Stimulated activated CD4-positive, alpha-beta T cell treated with anti-CD3 and anti-CD28 coated beads, TNF-alpha, amount 100 ng/mL, for 1 hour (primary cell): ENCODE measurements at regions not wholly inside any gene's neighbourhood (a gene's known extent, or its start where the extent isn't known, plus 50 kb on each side); places are given as distances from the start of the nearest gene placed in this dataset.

Experiments
- DNase-seq, 3 donors: peaks; one replicate each; pipeline ENCODE4 v3.0.0-alpha.2; 2020; ENCODE audit warnings: low read depth in 3 of 3, low spot score in 1 of 3

DNA sequence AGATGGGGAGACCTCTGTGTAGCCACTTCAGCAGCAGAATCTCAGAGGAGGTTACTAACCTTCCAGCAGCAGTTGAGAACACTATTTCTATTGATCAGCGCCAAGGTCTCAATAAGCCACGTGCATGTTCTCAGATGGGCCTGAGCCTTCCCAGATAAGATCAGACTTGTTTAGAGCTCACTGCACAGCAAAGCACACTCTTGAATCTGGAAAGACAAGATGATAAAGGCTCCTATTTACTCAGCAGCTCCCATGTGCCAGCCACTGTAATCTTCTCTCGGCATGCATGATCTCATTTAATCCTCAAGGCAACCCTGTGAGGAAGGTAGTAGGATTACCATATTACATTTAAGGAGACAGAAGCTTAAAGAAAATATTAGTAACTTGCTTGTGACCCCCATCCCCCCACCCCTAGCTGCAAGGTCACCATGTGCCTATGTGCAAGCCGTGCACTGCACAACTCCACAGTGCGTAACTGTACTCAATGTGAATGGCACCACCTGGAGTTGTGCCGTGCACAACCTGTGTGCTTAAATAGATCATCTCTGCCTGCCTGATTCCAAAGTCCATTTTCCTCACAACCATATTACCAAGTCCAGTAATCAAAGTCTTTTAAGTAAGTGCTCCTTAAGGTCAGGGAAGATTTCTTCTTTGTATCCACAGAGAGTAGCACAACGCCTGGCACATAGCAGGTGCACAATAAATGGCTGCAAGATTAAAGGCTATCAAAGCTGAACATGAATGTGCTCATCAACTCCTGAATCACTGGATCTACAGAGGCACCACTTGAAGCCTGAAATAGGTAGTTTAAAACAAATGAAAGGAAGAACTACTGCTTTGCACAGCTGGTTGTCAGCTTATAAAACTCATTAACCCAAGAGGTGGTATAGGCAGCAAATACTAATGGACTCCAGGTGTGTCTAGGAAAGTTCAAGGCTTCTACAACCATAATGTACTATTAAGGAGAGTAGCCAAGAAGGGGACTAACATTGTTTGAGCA lies 293.8 kb downstream of the BUD13 start:
- DNase-seq: no peak

DNA sequence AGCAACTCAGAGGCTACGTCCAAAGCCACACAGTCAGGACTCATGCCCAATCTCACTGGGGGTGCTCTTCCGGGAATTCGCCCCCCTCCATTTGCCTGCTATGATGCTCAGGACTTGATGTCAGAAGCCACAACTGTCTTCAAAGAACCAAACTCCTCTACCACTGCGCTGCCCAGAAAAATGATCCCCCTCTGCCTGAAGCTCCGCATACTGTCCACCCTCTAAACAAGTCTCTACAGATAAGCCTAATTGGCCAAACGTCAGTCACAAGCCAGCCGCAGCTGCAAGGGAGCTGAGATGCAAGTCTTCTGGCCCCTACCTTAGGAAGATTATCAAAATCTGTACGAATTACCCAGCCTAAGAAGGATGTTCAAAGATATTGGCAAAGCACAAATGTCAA lies 294.6 kb downstream of the BUD13 start:
- DNase-seq: no peak

DNA sequence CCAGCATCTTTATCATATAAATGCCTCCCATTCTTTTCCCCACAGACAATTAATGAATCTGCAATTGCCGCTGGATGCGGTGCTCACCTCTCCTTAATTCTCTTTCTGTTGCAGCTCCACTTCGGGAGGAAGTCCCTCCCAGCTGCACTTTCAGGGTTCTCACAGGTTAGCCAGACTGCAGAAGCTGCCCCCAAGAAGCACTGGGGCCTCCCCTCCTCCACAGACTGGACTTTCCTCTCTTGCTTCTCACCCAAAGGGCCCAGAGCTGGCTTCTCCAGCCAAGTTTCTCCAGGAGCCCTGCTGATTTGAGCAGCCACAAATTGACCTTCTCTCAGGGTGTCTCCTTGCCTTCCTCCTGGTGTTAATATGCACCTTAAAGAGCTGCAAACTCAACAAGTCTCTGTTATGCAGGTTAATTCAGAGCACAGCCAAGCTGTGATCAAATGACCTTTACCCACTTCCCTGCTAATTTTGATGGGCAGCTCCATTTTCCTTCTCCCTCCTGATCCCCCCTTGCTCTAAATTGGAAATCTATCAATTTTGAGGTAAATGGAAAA lies 298.9 kb downstream of the BUD13 start:
- no peak for DNase-seq

DNA sequence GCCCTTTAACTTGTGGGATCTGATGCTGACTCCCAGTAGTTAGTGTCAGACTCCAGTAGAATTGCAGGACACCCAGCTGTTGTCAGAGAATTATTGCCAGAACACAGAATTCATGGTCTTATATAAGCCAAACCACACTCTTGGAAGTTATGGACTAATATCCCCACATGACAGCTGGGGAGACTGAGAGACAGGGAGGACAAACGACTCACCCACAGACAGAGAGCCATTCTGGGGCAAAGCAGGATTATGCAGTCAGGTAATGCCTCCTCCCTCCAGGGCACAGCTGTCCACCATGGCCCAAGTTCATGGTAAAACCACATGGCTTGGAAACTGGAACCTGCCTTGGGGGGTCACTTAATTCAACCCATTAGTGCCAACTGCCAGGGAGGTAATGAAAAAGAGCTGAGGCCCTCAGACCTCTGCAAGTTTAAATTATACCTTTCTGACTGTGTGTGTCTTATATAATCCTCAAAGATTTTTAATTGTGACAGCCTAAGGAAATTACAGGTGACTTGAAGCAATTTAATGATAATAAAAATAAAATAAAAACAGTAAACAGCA lies 299.5 kb downstream of the BUD13 start:
- DNase-seq: no peak

DNA sequence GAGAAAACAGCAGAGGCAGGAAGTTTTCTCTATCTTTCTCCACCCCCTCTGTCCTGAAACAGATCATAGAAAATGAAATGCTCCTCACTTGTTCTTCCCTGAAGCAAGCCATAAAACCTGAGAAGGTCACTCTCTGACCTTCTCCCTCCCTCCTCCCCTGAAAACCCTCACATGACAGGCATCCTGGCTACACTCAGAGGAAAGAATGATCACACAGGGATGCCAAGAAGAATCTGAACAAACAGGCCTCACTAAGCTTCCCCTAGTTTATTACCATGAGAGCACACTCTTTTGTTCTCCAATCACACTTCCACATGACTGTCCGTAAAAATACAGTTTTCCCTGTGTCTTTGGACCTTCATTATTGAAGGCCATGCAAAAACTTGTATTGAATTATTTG lies 300.1 kb downstream of the BUD13 start:
- DNase-seq: no peak

DNA sequence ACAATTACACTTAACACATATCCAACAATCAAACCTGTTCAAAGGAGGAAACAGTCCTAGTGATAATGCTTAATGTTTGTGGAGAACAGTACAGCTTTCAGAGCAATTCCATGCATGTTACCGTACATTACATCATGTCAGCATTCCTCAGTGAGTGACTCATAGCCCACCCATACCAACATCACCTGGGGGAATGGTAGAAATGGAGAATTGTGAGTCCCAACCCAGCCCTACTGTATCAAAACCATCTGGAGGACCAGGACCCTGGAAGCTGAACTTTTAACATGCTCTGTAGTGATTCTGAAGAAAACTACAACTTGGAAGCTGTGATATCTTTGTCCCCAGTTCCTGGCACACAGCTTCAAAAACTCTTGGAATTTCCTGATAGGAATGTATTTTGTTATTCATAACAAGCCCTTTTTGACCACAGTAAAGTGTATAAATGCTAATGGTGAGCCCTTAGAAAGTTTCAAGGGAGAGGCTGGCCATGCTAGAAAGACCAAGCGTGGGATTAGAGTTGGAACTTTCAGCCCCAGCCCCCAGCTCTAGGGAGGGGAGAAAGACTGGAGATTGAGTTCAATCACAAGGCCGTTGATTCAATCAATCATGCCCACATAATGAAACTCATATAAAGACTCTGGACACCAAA lies 301.1 kb downstream of the BUD13 start:
- no peak for DNase-seq

DNA sequence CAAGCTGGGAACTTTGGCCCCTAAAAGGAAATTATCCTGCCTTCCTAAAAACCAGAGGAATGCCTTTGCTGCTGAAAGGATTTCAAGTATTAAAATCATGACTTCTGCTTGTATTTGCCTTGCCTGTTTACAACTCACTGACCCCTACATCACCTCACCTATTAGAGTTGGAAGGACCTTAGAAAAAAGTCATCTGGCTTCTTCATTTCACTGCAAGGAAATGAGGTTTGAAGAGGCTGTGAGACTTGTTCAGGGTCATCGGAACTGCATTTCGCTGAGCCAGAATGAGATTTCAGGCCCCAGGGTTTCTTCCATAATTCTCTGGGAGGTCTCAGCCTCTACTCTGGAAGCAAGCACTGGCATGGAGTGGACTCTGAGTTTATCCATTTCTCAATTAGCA lies 304.1 kb downstream of the BUD13 start:
- DNase-seq: no peak

DNA sequence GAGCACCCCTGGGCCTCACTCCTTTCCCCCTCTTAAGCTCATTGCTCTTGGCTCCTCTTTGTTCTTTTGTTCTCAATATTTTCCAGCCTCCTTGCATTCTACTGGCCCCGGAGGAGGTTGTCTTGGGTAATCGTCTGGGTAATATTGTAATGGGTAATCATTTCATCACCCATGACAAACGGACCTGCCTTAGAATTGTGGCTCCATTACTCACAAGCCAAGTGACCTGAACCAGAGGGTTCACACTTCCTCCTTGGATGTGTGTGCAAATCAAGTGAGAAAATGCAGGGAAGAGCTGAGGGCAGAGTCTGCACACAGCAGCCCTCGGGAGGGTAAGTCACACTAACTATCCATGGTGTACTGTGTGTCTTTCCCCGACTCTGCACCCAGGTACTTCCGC lies 305.0 kb downstream of the BUD13 start:
- DNase-seq: no peak

DNA sequence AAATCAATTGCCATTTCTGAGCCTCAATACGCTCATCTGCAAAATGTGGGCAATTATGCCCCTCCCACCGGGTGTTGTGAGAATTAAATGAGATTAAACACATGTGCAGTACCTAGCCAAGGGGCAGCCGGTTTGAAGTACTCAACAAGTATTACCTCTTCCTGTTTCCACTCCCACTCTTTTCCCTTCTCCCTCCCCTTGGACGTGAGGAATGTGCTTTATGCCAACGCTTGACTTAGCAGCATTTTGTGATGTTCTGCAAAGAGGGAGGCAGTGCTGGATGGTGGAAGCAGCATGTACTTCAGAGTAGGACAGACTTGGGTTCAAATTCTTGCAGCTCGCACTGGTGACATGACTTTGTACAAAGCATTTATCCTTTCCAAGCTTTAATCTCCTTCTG lies 306.0 kb downstream of the BUD13 start:
- no peak for DNase-seq

DNA sequence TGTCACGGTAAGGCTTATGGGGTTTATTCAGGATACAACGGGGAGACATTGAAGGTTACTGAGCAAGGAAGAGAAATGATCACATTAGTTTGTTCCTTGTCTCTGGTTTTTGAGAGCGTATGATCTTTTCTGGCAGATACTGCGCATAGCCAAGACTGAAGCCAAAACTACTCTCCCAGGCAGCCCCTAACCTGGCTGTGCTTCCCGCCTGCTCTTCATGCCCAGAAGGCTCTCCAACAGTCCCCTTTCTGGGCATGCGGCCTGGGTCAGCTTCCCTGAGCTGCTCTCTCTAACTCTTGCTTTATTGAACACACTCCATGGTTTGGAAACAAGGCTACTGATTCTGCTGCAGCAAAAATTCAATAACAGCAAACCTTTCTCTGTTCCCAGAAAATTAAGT lies 306.6 kb downstream of the BUD13 start:
- DNase-seq: no peak

DNA sequence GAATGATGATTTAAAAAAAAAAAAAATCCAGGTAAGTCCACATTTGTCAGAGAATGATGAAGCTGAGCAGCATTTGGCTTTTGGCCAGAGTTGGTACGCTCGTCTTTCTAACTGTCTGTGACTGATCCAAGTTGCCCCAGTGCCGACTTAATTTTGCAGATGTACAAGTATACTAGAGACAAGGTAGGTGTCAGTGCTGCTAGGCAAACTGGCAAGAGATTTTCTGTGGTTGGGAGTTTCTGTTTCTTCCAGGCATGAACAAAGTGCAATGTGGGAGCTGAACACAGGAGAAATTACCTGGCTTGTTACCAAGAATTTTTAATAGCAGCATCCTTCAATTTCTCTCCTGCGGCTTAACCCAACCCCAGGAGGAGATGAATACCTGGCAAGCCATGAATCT lies 307.7 kb downstream of the BUD13 start:
- DNase-seq: no peak

DNA sequence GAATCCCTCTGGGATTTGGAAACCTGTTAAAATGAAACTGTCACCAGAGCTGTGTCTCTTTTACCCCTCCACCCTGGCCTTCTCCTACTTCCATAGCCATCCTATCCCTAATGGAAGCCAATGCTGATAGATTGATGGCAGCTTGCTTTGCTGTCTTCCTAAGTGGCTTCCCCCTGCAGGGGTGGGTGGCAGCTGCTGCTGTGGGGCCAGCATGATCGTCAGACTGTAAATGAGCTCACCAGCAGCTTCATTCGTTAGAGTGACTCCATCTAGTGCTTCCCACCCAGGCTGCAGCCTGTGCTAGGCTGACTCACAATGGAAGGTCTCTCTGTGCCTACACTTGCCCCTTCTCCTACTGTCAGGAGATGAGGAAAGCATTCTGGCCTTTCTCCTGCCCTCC lies 311.0 kb downstream of the BUD13 start:
- no peak for DNase-seq

DNA sequence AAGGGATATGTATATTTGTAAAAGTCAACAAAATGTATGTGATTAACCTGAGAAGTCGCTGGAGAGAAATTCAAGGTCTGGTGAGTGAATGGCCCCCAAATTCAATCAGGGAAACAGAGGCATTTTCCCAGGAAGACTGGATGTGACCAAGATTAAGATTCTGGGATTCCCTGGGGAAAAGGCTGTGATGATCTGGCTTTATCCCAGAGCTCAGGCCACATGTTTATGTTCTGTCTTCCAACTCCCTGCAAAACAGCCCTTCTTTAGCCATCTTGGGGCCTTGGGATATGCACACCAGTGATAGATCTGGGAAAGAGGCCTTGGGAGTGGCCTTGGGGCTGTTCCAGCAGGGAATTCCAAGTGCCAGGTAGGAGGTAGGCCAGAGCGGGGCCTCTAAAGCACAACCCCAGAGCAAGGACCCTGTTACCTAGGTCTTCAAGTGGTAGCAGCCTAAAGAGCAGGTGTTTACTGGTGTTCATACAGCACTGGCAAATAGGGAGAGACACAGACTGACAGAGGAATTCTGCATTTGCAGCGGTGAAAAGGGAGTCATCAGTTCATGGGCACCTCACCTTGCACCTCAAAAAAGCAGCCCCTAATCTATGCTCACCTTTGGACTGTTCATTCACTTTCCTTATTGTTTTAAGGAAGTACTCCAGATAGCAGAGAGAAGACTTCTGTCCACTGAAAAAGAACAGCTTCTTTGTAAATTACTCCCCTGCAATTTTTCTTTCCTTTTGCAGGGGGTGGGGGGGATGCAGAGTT lies 312.4 kb downstream of the BUD13 start:
- no peak for DNase-seq

DNA sequence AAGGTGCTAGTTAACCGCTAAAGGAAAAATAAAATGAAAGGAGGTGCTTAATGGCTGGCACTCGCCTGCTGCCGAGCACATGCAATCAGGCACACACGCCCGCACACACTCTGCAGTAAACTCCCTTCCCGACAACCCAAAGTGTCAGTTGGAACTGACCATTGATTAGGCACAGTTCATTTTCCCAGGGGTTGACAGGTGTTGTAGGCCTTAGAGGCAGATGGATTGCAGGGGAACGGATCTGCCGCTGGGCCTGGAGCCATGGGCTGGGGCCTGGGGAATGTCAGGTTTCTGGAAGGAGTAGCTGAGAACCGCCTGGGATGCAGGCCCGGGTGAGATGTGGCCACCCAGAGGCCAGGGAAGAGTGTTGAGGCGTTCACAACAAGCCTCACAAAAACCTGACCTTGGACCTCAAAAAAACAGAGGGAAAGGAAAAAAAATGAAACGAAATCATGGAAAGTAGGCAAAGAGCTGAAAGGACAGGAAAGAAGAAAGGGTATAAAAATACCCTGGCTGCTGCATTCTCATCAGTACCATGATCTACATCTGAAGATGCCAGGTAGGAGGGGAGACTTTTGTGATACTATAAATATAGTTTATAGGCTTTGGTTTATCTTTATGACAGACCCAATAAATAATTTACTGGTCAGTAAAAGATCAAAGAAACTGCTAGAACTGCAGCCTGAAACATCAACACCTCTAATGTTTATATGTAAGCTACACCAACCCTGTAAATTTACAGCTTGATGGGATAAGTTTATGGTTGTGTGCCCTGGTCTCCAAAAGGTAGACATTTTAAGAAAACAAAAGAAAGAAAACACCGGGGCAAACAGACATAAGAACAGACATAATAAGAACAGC lies 313.4 kb downstream of the BUD13 start:
- no peak for DNase-seq

DNA sequence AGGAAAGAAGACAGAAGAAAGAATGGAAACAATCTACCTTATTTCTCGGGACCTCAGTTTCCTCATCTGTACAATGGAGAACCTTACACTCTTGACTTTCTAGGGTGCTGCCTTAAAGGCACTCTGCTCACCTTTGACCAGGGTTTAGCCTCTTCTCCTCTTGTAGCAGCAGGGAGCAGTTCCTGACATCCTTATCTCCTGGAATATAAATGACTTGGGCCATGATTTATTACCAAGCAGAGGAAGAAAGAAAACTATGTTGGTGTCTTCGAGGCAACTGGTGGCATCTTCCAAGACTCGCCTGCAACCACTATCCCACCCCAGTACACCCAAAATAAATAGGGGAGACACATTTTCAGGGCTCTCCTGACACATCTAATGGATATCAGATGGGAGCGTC lies 314.2 kb downstream of the BUD13 start:
- DNase-seq: no peak

DNA sequence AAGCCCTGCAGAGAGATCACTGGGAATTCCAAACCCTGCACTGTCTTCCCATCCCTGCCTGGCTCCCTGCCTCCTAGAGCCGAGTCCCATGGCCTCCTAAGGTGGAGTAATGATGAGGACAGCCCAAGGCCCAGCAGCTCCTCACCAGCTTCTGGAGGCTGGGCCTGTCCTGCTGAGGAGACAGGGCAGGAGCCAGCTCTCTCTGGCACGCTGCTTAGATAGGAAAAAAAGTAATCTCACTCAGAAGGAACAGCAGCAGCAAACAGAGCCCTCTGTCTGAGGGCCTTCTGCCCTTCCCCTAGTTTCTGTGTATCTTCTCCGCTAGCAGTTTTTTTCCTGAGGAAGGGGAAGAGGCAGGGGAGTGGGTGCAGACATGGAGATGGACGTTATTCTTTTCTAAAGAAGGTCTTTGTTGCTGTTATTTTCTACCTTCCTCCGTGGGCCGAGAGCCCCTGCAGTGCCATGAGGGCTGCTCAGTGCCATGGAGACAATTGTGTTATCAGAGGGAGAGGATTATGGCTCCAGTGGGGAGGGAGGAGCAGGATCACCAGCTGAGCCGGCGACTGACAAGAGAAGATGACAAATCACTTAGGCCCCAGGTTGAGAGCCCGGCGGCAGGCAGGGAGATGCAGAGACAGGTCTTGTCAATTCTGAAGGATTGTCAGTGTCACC lies 315.3 kb downstream of the BUD13 start:
- no peak for DNase-seq

DNA sequence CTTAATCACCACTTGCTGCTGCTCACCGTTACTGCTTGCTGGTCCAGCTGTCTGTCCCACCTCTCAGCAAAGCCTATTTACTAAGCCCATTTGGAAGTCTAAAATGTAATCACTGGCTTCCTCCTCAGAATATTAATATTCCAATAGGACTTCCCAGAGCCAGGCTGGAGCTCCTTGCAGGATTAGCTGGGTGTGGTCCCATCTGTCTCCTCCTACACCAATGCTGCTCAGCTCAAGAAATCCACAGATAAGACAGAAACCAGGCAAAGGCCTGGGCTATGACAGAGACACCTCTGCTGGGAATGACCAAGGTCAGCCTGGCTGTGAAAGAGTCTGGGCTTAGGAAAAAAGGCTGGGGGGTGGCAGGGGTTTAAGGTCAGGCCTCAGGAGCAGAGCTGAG lies 317.8 kb downstream of the BUD13 start:
- no peak for DNase-seq

DNA sequence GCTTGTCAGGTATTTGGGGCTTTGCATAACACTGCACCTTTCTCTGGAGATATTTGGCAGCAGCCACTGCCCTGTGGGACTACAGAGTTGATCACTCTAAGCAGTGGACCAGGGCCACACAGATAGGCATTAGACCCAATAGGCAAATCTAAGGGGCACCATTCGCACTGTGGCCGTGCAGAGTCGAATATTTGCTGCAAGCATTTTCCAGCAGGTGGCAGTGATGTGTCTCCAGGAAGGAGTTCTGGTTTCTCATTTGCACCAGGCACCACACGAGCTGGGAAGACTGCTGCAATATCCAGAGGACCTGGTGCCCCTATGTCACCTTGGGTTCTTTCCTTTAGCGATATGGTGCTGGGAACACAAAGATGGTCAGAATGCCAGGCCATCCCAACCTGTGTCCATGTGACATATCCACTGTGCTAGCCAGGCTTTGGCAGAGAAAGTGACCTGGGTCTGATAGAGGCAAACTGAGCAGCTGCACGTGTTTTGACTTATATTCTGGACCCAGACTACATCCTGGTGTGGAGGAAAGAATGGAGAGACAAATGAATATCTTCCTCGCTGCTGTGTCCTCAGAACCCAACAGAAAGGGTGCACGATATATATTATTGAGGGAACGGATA lies 318.7 kb downstream of the BUD13 start:
- no peak for DNase-seq

DNA sequence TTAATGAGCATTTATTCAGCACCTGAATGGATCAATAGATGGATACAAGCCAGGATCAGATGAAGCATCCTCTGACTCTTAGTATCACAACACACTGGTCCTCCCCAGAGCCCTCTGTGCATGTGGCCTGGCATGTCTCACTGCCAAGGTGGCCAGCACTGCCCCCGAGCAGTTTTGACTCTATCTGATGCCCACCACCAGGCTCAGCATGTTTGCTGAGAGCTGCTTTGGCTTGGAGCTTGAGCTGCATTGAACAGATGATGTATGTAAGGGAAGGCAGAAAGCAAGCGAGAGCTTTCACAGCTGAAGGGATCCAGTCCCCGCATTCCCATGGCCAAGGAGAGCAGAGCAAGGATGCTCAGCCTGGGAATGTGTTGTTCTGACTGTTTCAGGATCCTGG lies 320.3 kb downstream of the BUD13 start:
- no peak for DNase-seq
